HCT116 (cell line): ENCODE measurements at regions not wholly inside any gene's neighbourhood (a gene's known extent, or its start where the extent isn't known, plus 50 kb on each side); places are given as distances from the start of the nearest gene placed in this dataset.

Source experiments
- ATAC-seq: fragments of 200-7000 bp; cut with Tn5 transposase; 2 replicates; pipeline ENCODE4 v1.9.1; 2020; ENCODE audit warnings: mild to moderate bottlenecking, moderate library complexity
- BruUV-seq: library from RNA; stranded (reverse); fragments of 400-500 nt; replicated peaks from 2 replicates; lab custom pipeline; 2021; lab: Mats Ljungman, UMichigan
- CTCF ChIA-PET: fragments of 300-600 bp; sonication (Branson Sonifier 250); formaldehyde crosslinking; loops from one replicate; lab custom pipeline; 2021; ENCODE audit warnings: antibody characterized with exemption; lab: Charles Lee
- POLR2A ChIA-PET: fragments of 300-600, 350-600 bp; sonication (Branson Sonifier 250); formaldehyde crosslinking; loops from one replicate; lab custom pipeline; 2021; ENCODE audit warnings: antibody characterized with exemption; lab: Charles Lee
- RAD21 ChIA-PET, 2 experiments: fragments of 300-600 bp; sonication (Branson Sonifier 250); formaldehyde crosslinking; loops; one replicate each; lab custom pipeline; 2023; ENCODE audit warnings: low total read pairs in 2 of 2; ENCODE audit not compliant: uncharacterized antibody in 2 of 2, unreplicated experiment in 2 of 2, low non-redundant PET in 1 of 2; lab: Charles Lee
- DNase-seq: peaks from one replicate; pipeline ENCODE4 v3.0.0-alpha.2; 2010; ENCODE audit warnings: low read depth, low spot score
- H2AFZ ChIP-seq: fragments of 200-600 bp; shearing (Covaris generic), sonication (generic); 2 replicates; pipeline ENCODE4 v1.6.1; 2017; ENCODE audit warnings: low read depth, mixed run types, mixed read lengths, antibody characterized with exemption, low read length; ENCODE audit not compliant: poor library complexity, severe bottlenecking
- H3K27ac ChIP-seq: 2 replicates; pipeline ENCODE4 v1.5.1; 2012; ENCODE audit warnings: low read depth, low read length
- H3K27me3 ChIP-seq: fragments of 200-600 bp; sonication (generic); 2 replicates; pipeline ENCODE4 v1.6.1; 2016; ENCODE audit warnings: mixed run types, low read length, mixed read lengths; ENCODE audit not compliant: insufficient read depth
- H3K36me3 ChIP-seq, 2 experiments: fragments of 200-500 bp in 1 of 2; fragments of 200-600 bp in 1 of 2; sonication (Bioruptor generic) in 1 of 2; sonication (generic) in 1 of 2; 2 replicates each; pipeline versions ENCODE4 v1.5.1 to v1.6.1; 2014 to 2016; ENCODE audit warnings: low read length in 2 of 2, inconsistent platforms in 1 of 2, mixed read lengths in 1 of 2, mixed run types in 1 of 2; ENCODE audit not compliant: insufficient read depth in 2 of 2, control insufficient read depth in 1 of 2
- H3K4me1 ChIP-seq, 2 experiments: fragments of 200-600 bp in 1 of 2; sonication (generic) in 1 of 2; 2 replicates each; pipeline versions ENCODE4 v1.5.1 to v1.6.1; 2012 to 2017; ENCODE audit warnings: low read length in 2 of 2, inconsistent platforms in 1 of 2, mild to moderate bottlenecking in 1 of 2, mixed read lengths in 1 of 2, mixed run types in 1 of 2, moderate library complexity in 1 of 2; ENCODE audit not compliant: insufficient read depth in 2 of 2, control insufficient read depth in 1 of 2
- H3K4me2 ChIP-seq: fragments of 200-600 bp; sonication (generic); 2 replicates; pipeline ENCODE4 v1.6.1; 2017; ENCODE audit warnings: mixed run types, low read length, mixed read lengths
- H3K4me3 ChIP-seq, 2 experiments: fragments of 200-600 bp in 1 of 2; sonication (generic) in 1 of 2; replicated peaks in 1 of 2; 2 replicates each; pipeline ENCODE4 v1.5.1; 2011 to 2016; ENCODE audit warnings: low read length in 2 of 2, control low read depth in 1 of 2, low read depth in 1 of 2, mild to moderate bottlenecking in 1 of 2, mixed read lengths in 1 of 2, mixed run types in 1 of 2
- H3K79me2 ChIP-seq: fragments of 200-600 bp; sonication (generic); 2 replicates; pipeline ENCODE4 v1.6.1; 2017; ENCODE audit warnings: mild to moderate bottlenecking, mixed run types, low read length, moderate library complexity, mixed read lengths; ENCODE audit not compliant: insufficient read depth
- H3K9ac ChIP-seq: fragments of 200-600 bp; sonication (generic); 2 replicates; pipeline ENCODE4 v1.6.1; 2016; ENCODE audit warnings: low read length, mixed read lengths
- H3K9me2 ChIP-seq: fragments of 200-600 bp; sonication (generic), shearing (Covaris generic); 2 replicates; pipeline ENCODE4 v1.6.1; 2017; ENCODE audit warnings: mixed run types, mild to moderate bottlenecking, moderate library complexity; ENCODE audit not compliant: insufficient read depth
- H3K9me3 ChIP-seq, 2 experiments: fragments of 200-500 bp in 1 of 2; fragments of 200-600 bp in 1 of 2; sonication (Bioruptor generic) in 1 of 2; sonication (generic) in 1 of 2; 2 replicates each; pipeline ENCODE4 v1.6.1; 2014 to 2017; ENCODE audit warnings: low read length in 2 of 2, mixed read lengths in 2 of 2, inconsistent platforms in 1 of 2, low read depth in 1 of 2, mild to moderate bottlenecking in 1 of 2, mixed run types in 1 of 2, moderate library complexity in 1 of 2; ENCODE audit not compliant: control insufficient read depth in 1 of 2, insufficient read depth in 1 of 2
- H4K20me1 ChIP-seq: fragments of 200-600 bp; sonication (generic), shearing (Covaris generic); 2 replicates; pipeline ENCODE4 v1.6.1; 2017; ENCODE audit warnings: mixed run types, mild to moderate bottlenecking, moderate library complexity; ENCODE audit not compliant: insufficient read depth
- ATF3 ChIP-seq: IDR thresholded peaks from 2 replicates; pipeline ENCODE4 v1.6.1; 2012
- CBX3 ChIP-seq: IDR thresholded peaks from 2 replicates; pipeline ENCODE4 v1.6.1; 2012; ENCODE audit warnings: low read depth
- CEBPB ChIP-seq: IDR thresholded peaks from 2 replicates; pipeline ENCODE4 v1.6.1; 2012; ENCODE audit warnings: low read depth
- CTCF ChIP-seq, 3 experiments: fragments of 200-600 bp in 1 of 3; sonication (generic) in 1 of 3; IDR thresholded peaks in 2 of 3; conservative IDR thresholded peaks in 1 of 3; 2 replicates each; pipeline ENCODE4 v1.5.1; 2012 to 2017; ENCODE audit warnings: low read depth in 2 of 3, low read length in 2 of 3, antibody characterized with exemption in 1 of 3, borderline replicate concordance in 1 of 3, control low read depth in 1 of 3, mild to moderate bottlenecking in 1 of 3, mixed read lengths in 1 of 3, mixed run types in 1 of 3, moderate library complexity in 1 of 3; ENCODE audit not compliant: insufficient read depth in 1 of 3
- EGR1 ChIP-seq: IDR thresholded peaks from 2 replicates; pipeline ENCODE4 v1.6.1; 2012; ENCODE audit warnings: low read depth
- EZH2 ChIP-seq: fragments of 200-600 bp; sonication (generic); IDR thresholded peaks from 2 replicates; pipeline ENCODE4 v1.6.1; 2017; ENCODE audit warnings: antibody characterized with exemption, mixed run types
- FOSL1 ChIP-seq: IDR thresholded peaks from 2 replicates; pipeline ENCODE4 v1.6.1; 2012; ENCODE audit warnings: low read depth
- JUND ChIP-seq: IDR thresholded peaks from 2 replicates; pipeline ENCODE4 v1.6.1; 2012
- MAX ChIP-seq: IDR thresholded peaks from 2 replicates; pipeline ENCODE4 v1.6.1; 2012
- POLR2A ChIP-seq: IDR thresholded peaks from 2 replicates; pipeline ENCODE4 v1.7.0; 2011; ENCODE audit warnings: borderline replicate concordance; ENCODE audit not compliant: insufficient read depth, insufficient read length; ENCODE audit errors: extremely low read depth
- RAD21 ChIP-seq: IDR thresholded peaks from 2 replicates; pipeline ENCODE4 v1.6.1; 2012; ENCODE audit warnings: low read depth, mild to moderate bottlenecking
- REST ChIP-seq: IDR thresholded peaks from 2 replicates; pipeline ENCODE4 v1.6.1; 2012; ENCODE audit warnings: low read depth
- SIN3A ChIP-seq: IDR thresholded peaks from 2 replicates; pipeline ENCODE4 v1.6.1; 2012; ENCODE audit warnings: low read depth
- SP1 ChIP-seq: IDR thresholded peaks from 2 replicates; pipeline ENCODE4 v1.6.1; 2012; ENCODE audit warnings: low read depth
- SRF ChIP-seq: IDR thresholded peaks from 2 replicates; pipeline ENCODE4 v1.6.1; 2012; ENCODE audit warnings: low read depth
- TCF7L2 ChIP-seq: IDR thresholded peaks from 2 replicates; pipeline ENCODE4 v1.7.0; 2011; ENCODE audit warnings: borderline replicate concordance, inconsistent platforms; ENCODE audit not compliant: insufficient read depth, insufficient read length; ENCODE audit errors: extremely low read depth
- YY1 ChIP-seq: IDR thresholded peaks from 2 replicates; pipeline ENCODE4 v1.6.1; 2011; ENCODE audit warnings: low read length, low read depth, moderate library complexity, mild to moderate bottlenecking; ENCODE audit not compliant: insufficient replicate concordance; ENCODE audit errors: extremely low read depth
- ZBTB33 ChIP-seq: IDR thresholded peaks from 2 replicates; pipeline ENCODE4 v1.6.1; 2011; ENCODE audit warnings: mild to moderate bottlenecking, low read length, moderate library complexity; ENCODE audit not compliant: insufficient replicate concordance; ENCODE audit errors: extremely low read depth
- ZFX ChIP-seq: fragments of 450-650 bp; IDR thresholded peaks from 2 replicates; pipeline ENCODE4 v1.6.1; 2017
- intact Hi-C: fragments of 100-400 bp; cut with micrococcal nuclease; formaldehyde crosslinking; loops from 2 replicates; pipeline ENCODE4 v1.10.0; 2022

DNA sequence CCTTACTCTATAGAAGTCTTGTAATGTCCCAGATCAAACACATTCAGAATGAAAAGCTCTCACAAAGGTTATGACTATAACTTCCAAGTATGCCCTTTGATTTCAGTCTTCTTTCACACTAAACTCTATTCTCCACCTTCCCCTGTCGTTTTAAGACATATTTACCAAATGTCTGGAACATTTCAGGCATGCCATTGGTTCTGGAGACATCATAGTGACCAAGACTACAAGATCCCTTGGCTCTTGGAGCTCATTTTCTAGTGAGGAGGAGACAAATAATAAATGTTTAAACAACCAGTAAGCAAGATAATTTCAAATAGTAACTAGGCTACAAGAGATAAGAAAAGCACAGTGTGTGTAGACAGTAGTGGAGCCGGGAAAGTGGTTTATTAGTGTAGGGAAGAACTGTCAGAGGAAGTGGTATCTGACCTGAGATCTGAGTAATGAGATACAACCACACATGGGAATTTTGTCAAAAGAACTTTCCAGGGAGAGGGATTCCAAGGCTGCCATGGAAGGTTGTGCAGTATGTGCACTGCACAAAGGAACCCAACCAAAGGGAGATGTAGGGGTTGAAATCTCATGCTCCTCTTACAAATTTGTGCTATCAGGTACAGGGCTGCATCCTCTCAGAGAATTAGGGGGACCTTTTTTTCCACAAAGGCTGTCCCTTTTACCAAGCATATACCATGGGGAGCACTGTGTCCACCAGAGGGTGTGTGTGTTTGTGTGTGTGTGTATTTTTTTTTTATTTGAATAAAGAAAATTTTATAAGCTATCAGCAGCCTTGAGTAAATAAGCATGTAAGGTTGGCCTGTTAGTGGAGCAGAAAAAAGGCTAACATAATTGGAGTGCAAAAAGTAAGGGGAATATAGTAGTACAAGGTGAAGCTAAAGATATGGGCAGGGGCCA, 1279.1 kb upstream of the WWC1 start:
- CTCF ChIA-PET: no interaction called here
- DNase-seq: no peak

More for the DNA sequence above, 1279.1 kb upstream of the WWC1 start:
- no peaks in the 10 kb centered on the region for H3K4me1 ChIP-seq
- ATAC-seq: no peak
- H4K20me1 ChIP-seq: no peaks in the 10 kb centered on the region
- no peaks in the 10 kb centered on the region for H3K9me2 ChIP-seq
- no peak overlapping the region for H2AFZ ChIP-seq
- ChIA-PET POLR2A (no interaction called here), RAD21 (no interaction called here)
- intact Hi-C loops: no loop called here
- H3K4me3 ChIP-seq: no peak overlapping the region
- no peak overlapping the region for H3K4me2 ChIP-seq
- TF ChIP-seq MAX: no peak
- TF ChIP-seq FOSL1: no peak
- TF ChIP-seq TCF7L2: no peak
- TF ChIP-seq CEBPB: no peak
- no peak for TF ChIP-seq JUND
- no peak for TF ChIP-seq YY1
- no peak for TF ChIP-seq ZBTB33
- no peak for TF ChIP-seq ATF3
- no peak for TF ChIP-seq CBX3
- TF ChIP-seq ZFX: no peak
- no peak for TF ChIP-seq EGR1
- no peak for TF ChIP-seq EZH2
- TF ChIP-seq SRF: no peak
- TF ChIP-seq SP1: no peak
- no peak for TF ChIP-seq SIN3A
- no peak for TF ChIP-seq POLR2A
- TF ChIP-seq REST: no peak
- TF ChIP-seq RAD21: no peak
- TF ChIP-seq CTCF (IDR thresholded peaks at IDR 0.05 in 2 of 3, conservative IDR thresholded peaks at IDR 0.05 in 1 of 3; ENCODE audit: borderline replicate concordance in 1 of 3, insufficient read depth in 1 of 3, low read depth in 2 of 3, low read length in 2 of 3): no peak
- H3K27me3 ChIP-seq: no peaks in the 10 kb centered on the region
- H3K9ac ChIP-seq: no peak overlapping the region
- no peaks in the 10 kb centered on the region for H3K79me2 ChIP-seq
- BruUV-seq: no TSS peak
- H3K9me3 ChIP-seq: peaks cover 7 to 15% of the 10 kb centered on the region in 2 experiments; a peak in 2 of 4 replicates
- H3K27ac ChIP-seq: no peak overlapping the region
- no peaks in the 10 kb centered on the region for H3K36me3 ChIP-seq
